Putamen (tissue), 1 donor: ENCODE measurements at regions not wholly inside any gene's neighbourhood (a gene's known extent, or its start where the extent isn't known, plus 50 kb on each side); places are given as distances from the start of the nearest gene placed in this dataset.
"Not testable (repeated sequence)": the region's sequence is repeated elsewhere in the genome, so short reads cannot be mapped to it uniquely, and the experiment has no call there.

Experiments
- DNase-seq: peaks from one replicate; pipeline ENCODE4 v3.0.0-alpha.2; 2016; ENCODE audit warnings: low spot score

GRCh38 chr18:53920312-53921075 lies 304.0 kb downstream of the MBD2 start:
- DNase-seq: no peak

- DNase-seq: no peak
These were observed 306.4 kb downstream of the MBD2 start for GRCh38 chr18:53918091-53918490.

GRCh38 chr18:53911200-53911599 lies 313.3 kb downstream of the MBD2 start:
- no peak for DNase-seq

GRCh38 chr18:53909668-53910067 lies 314.8 kb downstream of the MBD2 start:
- DNase-seq: no peak

- no peak for DNase-seq
These were observed 316.5 kb downstream of the MBD2 start for GRCh38 chr18:53907921-53908320.

GRCh38 chr18:53906681-53907080 lies 317.8 kb downstream of the MBD2 start:
- no peak for DNase-seq

GRCh38 chr18:53894675-53895442 lies 329.6 kb downstream of the MBD2 start:
- DNase-seq: no peak

- DNase-seq: no peak
These were observed 337.0 kb downstream of the MBD2 start for GRCh38 chr18:53887447-53887846.

GRCh38 chr18:53886058-53886457 lies 338.4 kb downstream of the MBD2 start:
- DNase-seq: no peak

- DNase-seq: no peak
These were observed 340.7 kb downstream of the MBD2 start for GRCh38 chr18:53883771-53884170.

GRCh38 chr18:53874103-53874502 lies 350.4 kb downstream of the MBD2 start:
- no peak for DNase-seq

GRCh38 chr18:53864770-53865169 lies 359.7 kb downstream of the MBD2 start:
- no peak for DNase-seq

- no peak for DNase-seq
These were observed 361.5 kb downstream of the MBD2 start for GRCh38 chr18:53862921-53863320.

- no peak for DNase-seq
These were observed 363.3 kb downstream of the MBD2 start for GRCh38 chr18:53861185-53861584.

- DNase-seq: no peak
These were observed 364.7 kb downstream of the MBD2 start for GRCh38 chr18:53859764-53860163.

- DNase-seq: no peak
These were observed 373.6 kb downstream of the MBD2 start for GRCh38 chr18:53850902-53851301.

- DNase-seq: no peak
These were observed 380.7 kb downstream of the MBD2 start for GRCh38 chr18:53843763-53844162.

GRCh38 chr18:53843113-53843760 lies 381.2 kb downstream of the MBD2 start:
- no peak for DNase-seq

GRCh38 chr18:53838746-53839145 lies 385.7 kb downstream of the MBD2 start:
- DNase-seq: no peak

- not testable (repeated sequence) for DNase-seq
These were observed 403.3 kb downstream of the MBD2 start for GRCh38 chr18:53821141-53821540.

- DNase-seq: no peak
These were observed 404.8 kb downstream of the MBD2 start for GRCh38 chr18:53819671-53820070.

GRCh38 chr18:53819174-53819573 lies 405.3 kb downstream of the MBD2 start:
- DNase-seq: no peak
